Neural cell (in vitro differentiated cells): ENCODE measurements at regions not wholly inside any gene's neighbourhood (a gene's known extent, or its start where the extent isn't known, plus 50 kb on each side); places are given as distances from the start of the nearest gene placed in this dataset.

ENCODE experiments used
- H2AFZ ChIP-seq: fragments of 200-600, 300-800 bp; sonication (generic), shearing (Covaris generic); 2 replicates; pipeline ENCODE4 v1.6.0; 2014; ENCODE audit warnings: low read depth, mild to moderate bottlenecking, antibody characterized with exemption, low read length, moderate library complexity
- H3F3A ChIP-seq: fragments of 200-600 bp; shearing (Covaris generic); 2 replicates; pipeline ENCODE4 v1.6.1; 2016; ENCODE audit warnings: mild to moderate bottlenecking, moderate library complexity, mixed read lengths, antibody characterized with exemption, low read length; ENCODE audit not compliant: insufficient read depth, poor library complexity, severe bottlenecking
- H3K27ac ChIP-seq: fragments of 200-600, 300-800 bp; sonication (generic), shearing (Covaris generic); 2 replicates; pipeline ENCODE4 v1.5.1; 2014; ENCODE audit warnings: mild to moderate bottlenecking, low read length, moderate library complexity
- H3K27me3 ChIP-seq: fragments of 300-800, 200-600 bp; sonication (generic), shearing (Covaris generic); 2 replicates; pipeline ENCODE4 v1.6.0; 2014; ENCODE audit warnings: mild to moderate bottlenecking, low read depth, low read length, moderate library complexity; ENCODE audit not compliant: insufficient read depth
- H3K36me3 ChIP-seq: fragments of 300-800, 200-600 bp; sonication (generic), shearing (Covaris generic); 2 replicates; pipeline ENCODE4 v1.5.1; 2014; ENCODE audit warnings: mild to moderate bottlenecking, antibody characterized with exemption, low read length, moderate library complexity; ENCODE audit not compliant: insufficient read depth
- H3K4me2 ChIP-seq: fragments of 300-800, 200-600 bp; sonication (generic), shearing (Covaris generic); 2 replicates; pipeline ENCODE4 v1.6.0; 2014; ENCODE audit warnings: mild to moderate bottlenecking, low read length
- H3K4me3 ChIP-seq: fragments of 300-800, 200-600 bp; sonication (generic), shearing (Covaris generic); 2 replicates; pipeline ENCODE4 v1.5.1; 2014; ENCODE audit warnings: mild to moderate bottlenecking, low read length, moderate library complexity
- H3K79me2 ChIP-seq: fragments of 200-600 bp; shearing (Covaris generic); replicated peaks from 2 replicates; pipeline ENCODE4 v1.6.0; 2014; ENCODE audit warnings: mild to moderate bottlenecking, low read length, moderate library complexity; ENCODE audit not compliant: insufficient read depth
- H3K9ac ChIP-seq: fragments of 300-800, 200-600 bp; sonication (generic), shearing (Covaris generic); 2 replicates; pipeline ENCODE4 v1.6.1; 2016; ENCODE audit warnings: mild to moderate bottlenecking, low read length, mixed read lengths
- H3K9me2 ChIP-seq: fragments of 200-600 bp; shearing (Covaris generic); 2 replicates; pipeline ENCODE4 v1.6.1; 2016; ENCODE audit warnings: mild to moderate bottlenecking, low read length, mixed read lengths; ENCODE audit not compliant: insufficient read depth
- H3K9me3 ChIP-seq: fragments of 200-600, 300-800 bp; sonication (generic), shearing (Covaris generic); 2 replicates; pipeline ENCODE4 v1.6.1; 2016; ENCODE audit warnings: mild to moderate bottlenecking, mixed run types, low read length, moderate library complexity, mixed read lengths
- H4K20me1 ChIP-seq: fragments of 200-600 bp; shearing (Covaris generic); 2 replicates; pipeline ENCODE4 v1.6.1; 2016; ENCODE audit warnings: mild to moderate bottlenecking, mixed run types; ENCODE audit not compliant: insufficient read depth
- EP300 ChIP-seq: fragments of 450-650 bp; conservative IDR thresholded peaks from 2 replicates; pipeline ENCODE4 v1.6.1; 2014; ENCODE audit warnings: antibody characterized with exemption, mild to moderate bottlenecking, moderate library complexity; ENCODE audit not compliant: poor library complexity, severe bottlenecking
- EZH2 ChIP-seq: fragments of 200-600, 300-800 bp; shearing (Covaris generic), sonication (generic); IDR thresholded peaks from 2 replicates; pipeline ENCODE4 v1.6.1; 2014; ENCODE audit warnings: antibody characterized with exemption, low read length, borderline replicate concordance, mild to moderate bottlenecking; ENCODE audit not compliant: insufficient read depth, poor library complexity, severe bottlenecking
- MXI1 ChIP-seq: fragments of 450-650 bp; conservative IDR thresholded peaks from 2 replicates; pipeline ENCODE4 v1.6.1; 2014; ENCODE audit warnings: antibody characterized with exemption, mild to moderate bottlenecking; ENCODE audit not compliant: poor library complexity, severe bottlenecking
- POLR2AphosphoS5 ChIP-seq: IDR thresholded peaks from 2 replicates; pipeline ENCODE4 v1.6.1; 2012
- RAD21 ChIP-seq: fragments of 450-650 bp; conservative IDR thresholded peaks from 2 replicates; pipeline ENCODE4 v1.6.1; 2014; ENCODE audit warnings: antibody characterized with exemption, mild to moderate bottlenecking, moderate library complexity
- SMC3 ChIP-seq: fragments of 450-650 bp; conservative IDR thresholded peaks from 2 replicates; pipeline ENCODE4 v1.6.1; 2014; ENCODE audit warnings: antibody characterized with exemption, mild to moderate bottlenecking, moderate library complexity; ENCODE audit not compliant: poor library complexity
- TAF1 ChIP-seq: IDR thresholded peaks from 2 replicates; pipeline ENCODE4 v1.6.1; 2012; ENCODE audit warnings: low read depth
- TF ChIP-seq, protein P1 (sequence below): fragments of 450-650 bp; IDR thresholded peaks from 2 replicates; pipeline ENCODE4 v1.5.1; 2014; ENCODE audit warnings: antibody characterized with exemption, mild to moderate bottlenecking, moderate library complexity; ENCODE audit not compliant: poor library complexity, severe bottlenecking
- TF ChIP-seq, protein P2 (sequence below): IDR thresholded peaks from 2 replicates; pipeline ENCODE4 v1.6.1; 2012; ENCODE audit warnings: borderline replicate concordance

DNA sequence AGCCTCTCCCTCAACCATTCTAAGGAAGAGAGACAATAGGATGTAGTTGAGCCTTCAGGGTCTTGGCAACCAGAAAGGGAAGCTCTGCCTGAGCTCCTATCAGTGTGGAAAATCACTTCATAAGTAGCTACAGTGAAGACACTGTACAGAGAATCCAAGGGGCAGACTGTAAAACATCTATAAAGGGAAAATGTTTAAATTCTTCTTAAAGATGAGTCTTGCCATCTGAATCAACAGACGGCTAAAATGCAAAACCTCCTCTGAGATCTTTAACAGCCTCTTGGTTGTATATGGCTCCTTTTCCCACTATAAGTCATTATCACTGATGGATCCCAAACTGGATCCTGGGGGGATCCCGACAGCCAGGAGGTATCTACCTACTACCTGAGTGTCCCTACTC, 239.2 kb upstream of the SOX9 start:
- Histone ChIP-seq H3K9ac (no peak overlapping the region), H3K4me3 (no peak overlapping the region), H3F3A (no peaks in the 10 kb centered on the region), H2AFZ (no peak overlapping the region), H3K79me2 (no peaks in the 10 kb centered on the region), H3K4me2 (no peak overlapping the region), H3K27ac (no peak overlapping the region), H4K20me1 (no peaks in the 10 kb centered on the region), H3K9me3 (no peaks in the 10 kb centered on the region), H3K36me3 (no peaks in the 10 kb centered on the region), H3K9me2 (no peaks in the 10 kb centered on the region), H3K27me3 (no peaks in the 10 kb centered on the region)
- no peak for TF ChIP-seq EP300
- TF ChIP-seq TAF1: no peak
- TF ChIP-seq RAD21: no peak
- TF ChIP-seq, protein P1, sequence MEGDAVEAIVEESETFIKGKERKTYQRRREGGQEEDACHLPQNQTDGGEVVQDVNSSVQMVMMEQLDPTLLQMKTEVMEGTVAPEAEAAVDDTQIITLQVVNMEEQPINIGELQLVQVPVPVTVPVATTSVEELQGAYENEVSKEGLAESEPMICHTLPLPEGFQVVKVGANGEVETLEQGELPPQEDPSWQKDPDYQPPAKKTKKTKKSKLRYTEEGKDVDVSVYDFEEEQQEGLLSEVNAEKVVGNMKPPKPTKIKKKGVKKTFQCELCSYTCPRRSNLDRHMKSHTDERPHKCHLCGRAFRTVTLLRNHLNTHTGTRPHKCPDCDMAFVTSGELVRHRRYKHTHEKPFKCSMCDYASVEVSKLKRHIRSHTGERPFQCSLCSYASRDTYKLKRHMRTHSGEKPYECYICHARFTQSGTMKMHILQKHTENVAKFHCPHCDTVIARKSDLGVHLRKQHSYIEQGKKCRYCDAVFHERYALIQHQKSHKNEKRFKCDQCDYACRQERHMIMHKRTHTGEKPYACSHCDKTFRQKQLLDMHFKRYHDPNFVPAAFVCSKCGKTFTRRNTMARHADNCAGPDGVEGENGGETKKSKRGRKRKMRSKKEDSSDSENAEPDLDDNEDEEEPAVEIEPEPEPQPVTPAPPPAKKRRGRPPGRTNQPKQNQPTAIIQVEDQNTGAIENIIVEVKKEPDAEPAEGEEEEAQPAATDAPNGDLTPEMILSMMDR: no peak
- TF ChIP-seq EZH2: no peak
- no peak for TF ChIP-seq SMC3
- TF ChIP-seq, protein P2, sequence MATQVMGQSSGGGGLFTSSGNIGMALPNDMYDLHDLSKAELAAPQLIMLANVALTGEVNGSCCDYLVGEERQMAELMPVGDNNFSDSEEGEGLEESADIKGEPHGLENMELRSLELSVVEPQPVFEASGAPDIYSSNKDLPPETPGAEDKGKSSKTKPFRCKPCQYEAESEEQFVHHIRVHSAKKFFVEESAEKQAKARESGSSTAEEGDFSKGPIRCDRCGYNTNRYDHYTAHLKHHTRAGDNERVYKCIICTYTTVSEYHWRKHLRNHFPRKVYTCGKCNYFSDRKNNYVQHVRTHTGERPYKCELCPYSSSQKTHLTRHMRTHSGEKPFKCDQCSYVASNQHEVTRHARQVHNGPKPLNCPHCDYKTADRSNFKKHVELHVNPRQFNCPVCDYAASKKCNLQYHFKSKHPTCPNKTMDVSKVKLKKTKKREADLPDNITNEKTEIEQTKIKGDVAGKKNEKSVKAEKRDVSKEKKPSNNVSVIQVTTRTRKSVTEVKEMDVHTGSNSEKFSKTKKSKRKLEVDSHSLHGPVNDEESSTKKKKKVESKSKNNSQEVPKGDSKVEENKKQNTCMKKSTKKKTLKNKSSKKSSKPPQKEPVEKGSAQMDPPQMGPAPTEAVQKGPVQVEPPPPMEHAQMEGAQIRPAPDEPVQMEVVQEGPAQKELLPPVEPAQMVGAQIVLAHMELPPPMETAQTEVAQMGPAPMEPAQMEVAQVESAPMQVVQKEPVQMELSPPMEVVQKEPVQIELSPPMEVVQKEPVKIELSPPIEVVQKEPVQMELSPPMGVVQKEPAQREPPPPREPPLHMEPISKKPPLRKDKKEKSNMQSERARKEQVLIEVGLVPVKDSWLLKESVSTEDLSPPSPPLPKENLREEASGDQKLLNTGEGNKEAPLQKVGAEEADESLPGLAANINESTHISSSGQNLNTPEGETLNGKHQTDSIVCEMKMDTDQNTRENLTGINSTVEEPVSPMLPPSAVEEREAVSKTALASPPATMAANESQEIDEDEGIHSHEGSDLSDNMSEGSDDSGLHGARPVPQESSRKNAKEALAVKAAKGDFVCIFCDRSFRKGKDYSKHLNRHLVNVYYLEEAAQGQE: no peak
- no peak for TF ChIP-seq POLR2AphosphoS5
- TF ChIP-seq MXI1: no peak

DNA sequence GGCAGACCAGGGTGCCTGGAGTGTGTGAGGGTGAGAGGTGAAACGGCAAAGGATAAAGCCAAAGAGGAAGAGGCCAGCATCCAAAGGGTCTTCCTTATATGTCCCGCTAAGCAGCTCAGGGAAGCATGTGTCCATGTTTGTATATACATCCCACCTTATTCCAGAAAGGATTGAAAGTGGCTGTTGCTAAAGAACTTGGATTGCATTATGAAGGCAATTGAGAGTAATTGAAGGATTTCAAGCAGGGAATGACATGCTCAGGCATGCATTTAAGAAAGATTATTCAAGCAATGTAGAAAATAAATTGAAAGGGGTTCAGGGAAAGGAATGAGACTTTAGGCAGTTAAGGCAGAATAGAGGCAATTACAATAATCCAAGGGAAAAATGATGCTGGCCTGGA, 237.6 kb upstream of the SOX9 start:
- no peak overlapping the region for H2AFZ ChIP-seq
- H3K4me2 ChIP-seq: no peak overlapping the region
- peak overlapping the region; percentile 25 for H3K27ac ChIP-seq
- H3K4me3 ChIP-seq: no peak overlapping the region
- no peaks in the 10 kb centered on the region for H3K36me3 ChIP-seq
- no peaks in the 10 kb centered on the region for H3K9me2 ChIP-seq
- H3K79me2 ChIP-seq: no peaks in the 10 kb centered on the region
- no peaks in the 10 kb centered on the region for H3F3A ChIP-seq
- H3K27me3 ChIP-seq: no peaks in the 10 kb centered on the region
- H4K20me1 ChIP-seq: no peaks in the 10 kb centered on the region
- no peak for TF ChIP-seq TAF1
- peak; percentile 57 for TF ChIP-seq POLR2AphosphoS5
- TF ChIP-seq, protein P2: peak; percentile 97
- TF ChIP-seq, protein P1: no peak
- no peak for TF ChIP-seq RAD21
- no peak overlapping the region for H3K9ac ChIP-seq
- no peaks in the 10 kb centered on the region for H3K9me3 ChIP-seq
